NOMO-1 (cell line): ENCODE measurements at regions not wholly inside any gene's neighbourhood (a gene's known extent, or its start where the extent isn't known, plus 50 kb on each side); places are given as distances from the start of the nearest gene placed in this dataset.
"Not testable (repeated sequence)": the region's sequence is repeated elsewhere in the genome, so short reads cannot be mapped to it uniquely, and the experiment has no call there.

ENCODE experiments used
- DNase-seq, 2 experiments: peaks; one replicate each; lab custom pipeline; 2025; ENCODE audit not compliant: unreplicated experiment in 2 of 2; lab: John Stamatoyannopoulos, UW

GRCh38 chr20:55446301-55446700, 559.0 kb downstream of the CBLN4 start:
- DNase-seq = no peak

DNA sequence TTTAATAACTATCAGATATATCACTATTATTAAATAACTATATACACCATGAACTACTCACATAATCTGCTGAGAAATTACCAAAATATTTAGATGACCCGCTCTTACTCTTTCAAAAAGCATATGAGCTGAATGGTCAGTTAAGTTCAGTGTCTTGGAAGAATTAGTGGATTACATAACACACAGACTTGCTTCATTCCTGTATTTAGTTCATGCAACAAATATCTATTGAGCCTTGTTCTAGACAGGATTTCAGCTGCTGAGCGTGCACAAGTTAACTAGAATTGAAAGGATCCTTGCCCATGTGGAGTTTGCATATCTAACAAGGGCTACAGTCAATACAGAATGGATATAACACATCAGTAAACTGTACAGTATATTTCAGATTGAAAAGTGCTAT, 566.2 kb downstream of the CBLN4 start:
- DNase-seq = no peak

DNA sequence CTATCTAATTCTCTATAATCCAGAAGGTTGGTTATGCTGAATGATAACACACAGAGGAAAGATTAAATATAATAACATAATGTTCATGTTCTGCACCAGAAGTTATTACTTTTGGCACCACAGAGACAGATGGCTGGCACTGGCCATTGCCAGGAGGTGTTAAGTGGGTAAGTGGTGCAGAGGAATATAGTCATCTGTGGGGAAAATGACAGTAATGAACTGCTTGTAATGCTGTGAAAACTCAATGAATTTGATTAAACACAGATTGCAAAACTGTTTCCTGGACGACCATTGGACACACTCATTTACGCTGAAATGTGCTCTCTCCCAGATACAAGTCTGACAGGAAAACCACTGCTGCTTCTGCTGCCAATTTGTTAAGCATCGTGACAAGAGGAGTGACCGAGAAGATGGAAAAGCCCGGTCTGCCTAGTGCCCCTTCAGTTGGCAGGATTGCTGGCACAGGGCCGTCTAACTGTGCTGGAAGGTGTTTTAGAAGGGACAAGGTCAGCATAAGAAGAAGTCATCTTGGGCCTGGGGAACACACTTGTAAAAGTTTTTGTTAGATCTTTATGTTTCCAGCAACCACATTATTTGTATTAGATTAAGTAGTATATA, 567.4 kb downstream of the CBLN4 start:
- DNase-seq = no peak

GRCh38 chr20:55424968-55425367, 580.4 kb downstream of the CBLN4 start:
- DNase-seq = no peak

DNA sequence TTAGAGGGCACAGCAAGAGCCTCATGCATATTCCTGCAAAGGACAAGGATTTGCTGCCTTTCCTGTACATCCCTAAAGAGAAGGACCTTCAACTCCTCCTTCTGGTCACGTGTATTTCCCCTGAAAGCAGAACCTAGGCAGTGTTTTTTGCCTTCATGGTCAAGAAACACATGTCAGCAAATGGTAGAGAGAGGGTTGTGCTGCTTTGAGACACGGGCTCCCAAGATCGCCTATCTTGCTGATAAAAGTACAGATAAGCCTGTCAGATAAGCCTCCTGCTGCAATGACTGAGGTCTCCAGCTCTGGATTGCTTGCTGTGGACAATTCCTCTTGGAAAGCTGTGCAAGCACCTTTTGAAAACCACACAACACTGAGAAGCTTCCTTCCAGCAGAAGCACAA, 580.8 kb downstream of the CBLN4 start:
- no peak for DNase-seq

DNA sequence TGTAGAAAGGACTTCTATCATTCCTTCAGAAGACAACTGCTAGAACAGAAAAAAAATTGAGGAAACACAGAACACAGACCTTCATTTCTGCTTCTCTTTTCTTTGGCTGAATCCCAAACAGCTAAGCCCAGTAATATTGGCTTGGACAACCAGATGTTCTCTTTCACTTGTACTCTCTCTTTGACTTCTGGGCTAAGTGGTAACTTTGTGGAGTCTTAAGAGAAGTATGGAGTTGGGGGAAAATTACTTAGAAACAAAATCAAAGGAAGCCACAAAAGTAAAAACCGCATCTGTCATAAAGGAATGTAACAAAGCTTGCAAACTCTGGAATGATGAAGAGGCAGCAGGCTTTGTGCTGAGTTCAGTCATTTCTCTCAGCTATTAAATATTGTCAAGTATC, 587.5 kb downstream of the CBLN4 start:
- DNase-seq = no peak

GRCh38 chr20:55415567-55416142, 589.7 kb downstream of the CBLN4 start:
- no peak for DNase-seq

- DNase-seq = not testable (repeated sequence)
Observed at GRCh38 chr20:55412508-55412907, 592.8 kb downstream of the CBLN4 start.

GRCh38 chr20:55406891-55407290, 598.4 kb downstream of the CBLN4 start:
- DNase-seq = no peak

DNA sequence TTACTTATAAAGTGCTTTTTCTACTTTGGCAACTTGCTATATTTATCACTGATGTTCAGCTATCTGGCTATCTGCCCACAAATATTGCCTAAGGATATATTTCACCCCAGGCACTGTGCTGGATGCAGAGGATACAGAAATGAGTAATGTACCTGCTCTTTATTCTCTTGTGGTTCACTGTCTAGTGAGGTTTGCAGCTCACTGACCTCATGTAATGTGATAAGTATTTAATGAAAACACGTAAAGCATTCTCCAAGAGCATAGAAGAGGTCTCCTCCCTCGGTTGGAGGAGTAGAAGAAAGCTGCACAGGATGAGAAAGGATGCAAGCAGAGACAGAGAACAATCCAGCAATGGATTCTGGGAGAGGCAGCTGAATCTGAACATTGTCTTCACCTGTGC, 610.7 kb downstream of the CBLN4 start:
- no peak for DNase-seq

DNA sequence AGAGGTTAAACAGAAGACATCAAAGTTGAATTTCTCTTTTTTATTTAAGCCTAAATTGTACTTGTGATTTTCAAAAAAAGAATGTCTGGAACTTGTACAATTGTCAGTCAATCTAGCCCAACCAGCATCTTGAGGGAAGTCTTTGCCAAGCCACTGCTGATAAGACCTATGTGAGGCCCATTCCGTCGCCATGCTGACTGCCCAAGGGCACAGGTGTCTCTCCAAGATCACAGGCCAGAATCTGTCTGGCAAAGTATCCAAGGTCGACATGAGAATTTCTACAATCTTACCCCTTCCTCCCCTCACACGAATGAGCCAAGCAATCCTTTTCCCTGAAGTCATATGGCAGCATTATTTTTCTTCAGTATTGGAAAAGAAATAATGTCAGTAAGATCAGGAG, 614.5 kb downstream of the CBLN4 start:
- DNase-seq = no peak

DNA sequence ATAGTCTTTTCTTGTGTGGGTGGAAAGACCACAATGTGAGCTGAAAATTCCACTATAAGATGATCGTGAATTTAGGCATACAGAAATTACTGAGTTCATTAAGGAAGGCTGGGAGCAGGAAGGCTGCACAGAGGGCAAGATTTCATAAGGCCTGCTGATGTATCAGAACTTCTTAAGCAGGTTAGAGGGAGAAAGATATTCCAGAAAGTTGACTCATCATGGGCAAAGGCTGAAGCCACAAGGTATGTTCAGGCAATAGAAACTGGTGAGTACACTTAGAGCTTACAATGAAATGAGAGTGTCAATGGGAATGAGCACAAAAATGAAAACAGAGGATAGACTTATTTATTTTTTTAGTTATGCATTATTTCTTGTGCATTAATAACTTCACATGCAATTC, 618.6 kb downstream of the CBLN4 start:
- DNase-seq = no peak

DNA sequence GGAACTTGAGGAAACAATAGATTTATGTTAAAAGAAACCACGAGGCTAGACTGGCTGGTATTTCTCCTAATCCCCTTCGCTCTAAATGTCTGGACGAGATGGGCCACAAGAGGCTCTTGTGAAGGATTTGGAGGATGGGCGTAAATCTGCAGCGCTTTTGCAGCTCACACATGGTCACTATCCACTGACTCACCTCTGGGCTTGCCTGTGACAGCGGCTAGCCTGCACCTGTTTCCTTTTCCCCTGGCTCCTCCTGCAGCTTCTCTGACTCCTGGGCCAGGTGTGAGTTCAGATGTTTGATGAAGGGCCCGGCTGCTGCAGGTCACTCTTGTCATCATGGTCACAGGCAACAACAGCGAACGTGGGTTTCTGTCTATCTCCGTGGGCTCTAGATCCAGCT, 629.4 kb downstream of the CBLN4 start:
- DNase-seq = no peak

DNA sequence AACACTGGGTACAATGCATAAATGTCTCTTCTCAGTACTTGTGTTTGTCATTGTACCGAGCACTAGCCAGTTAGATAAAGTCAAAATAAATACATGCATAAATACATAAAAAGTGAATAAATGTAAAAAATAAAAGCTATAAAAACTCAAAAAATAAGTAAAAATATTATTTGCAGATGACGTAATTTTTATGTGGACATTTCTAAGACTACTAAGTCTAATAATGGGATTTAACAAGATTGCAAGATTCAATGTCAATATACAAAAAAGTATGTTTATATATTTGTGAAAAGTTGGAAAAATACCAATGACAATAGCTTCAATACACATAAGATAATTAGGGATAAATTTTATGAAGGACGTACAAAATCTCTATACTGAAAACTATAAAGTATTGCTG, 639.6 kb downstream of the CBLN4 start:
- no peak for DNase-seq

GRCh38 chr20:55360895-55361294, 644.4 kb downstream of the CBLN4 start:
- no peak for DNase-seq

GRCh38 chr20:55354720-55355119, 650.6 kb downstream of the CBLN4 start:
- no peak for DNase-seq

DNA sequence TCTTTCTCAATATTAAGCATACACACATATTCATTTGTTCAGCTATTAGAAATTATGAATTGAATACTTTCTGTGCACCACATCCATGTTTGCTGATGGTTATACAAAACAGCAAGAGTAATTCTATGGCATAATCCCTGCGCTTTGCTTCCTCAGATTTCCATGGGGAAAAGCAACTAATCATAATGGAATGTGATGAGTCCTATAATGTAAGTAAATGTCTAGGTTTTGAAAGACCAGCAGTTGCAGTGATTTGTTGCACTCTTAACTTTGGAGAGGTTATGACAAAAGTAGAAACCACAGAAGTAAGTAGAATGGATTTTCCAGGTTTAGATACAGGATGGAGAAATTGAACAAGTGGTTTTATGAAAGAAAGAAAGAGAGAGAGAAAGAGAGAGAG, 652.1 kb downstream of the CBLN4 start:
- no peak for DNase-seq

DNA sequence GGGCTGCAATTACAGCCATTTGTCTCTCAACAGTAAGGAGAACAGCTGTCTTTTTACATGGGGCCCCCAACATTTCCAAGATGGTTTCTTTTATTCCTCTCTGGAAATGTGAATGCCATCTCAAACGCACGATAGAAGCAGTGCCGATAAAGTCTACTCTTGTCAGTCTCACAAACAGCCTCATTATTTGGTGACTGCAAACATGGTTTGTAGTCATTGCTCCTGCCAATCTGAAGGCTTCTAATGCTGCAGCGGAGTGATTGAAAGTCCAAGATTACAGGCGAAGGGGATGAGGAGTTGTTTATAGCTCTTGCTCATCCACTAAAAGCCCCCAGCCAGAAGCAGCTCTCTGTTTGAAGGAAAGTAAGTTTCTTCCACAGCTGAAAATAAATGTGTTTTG, 657.1 kb downstream of the CBLN4 start:
- no peak for DNase-seq

DNA sequence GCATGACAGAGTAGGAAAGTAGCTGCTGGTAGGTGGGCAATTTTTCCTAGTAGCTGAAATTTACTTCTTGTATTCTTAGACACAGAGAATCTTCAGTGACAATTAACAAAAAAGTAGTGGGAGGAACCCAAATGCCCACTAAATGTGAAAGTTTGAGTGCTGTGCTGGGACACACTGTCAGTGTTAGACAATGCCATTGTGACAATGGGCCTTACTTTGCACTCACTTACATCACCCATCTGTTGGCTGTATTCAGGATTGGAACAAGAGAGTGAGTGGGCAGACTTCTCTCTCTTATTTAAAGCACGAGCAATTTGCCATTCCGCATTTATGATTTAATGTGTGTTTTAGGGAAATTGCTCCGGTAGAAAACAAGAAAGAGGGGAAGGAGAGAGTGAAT, 662.5 kb downstream of the CBLN4 start:
- DNase-seq = no peak

- DNase-seq = no peak
Observed at GRCh38 chr20:55333798-55334197, 671.5 kb downstream of the CBLN4 start.

DNA sequence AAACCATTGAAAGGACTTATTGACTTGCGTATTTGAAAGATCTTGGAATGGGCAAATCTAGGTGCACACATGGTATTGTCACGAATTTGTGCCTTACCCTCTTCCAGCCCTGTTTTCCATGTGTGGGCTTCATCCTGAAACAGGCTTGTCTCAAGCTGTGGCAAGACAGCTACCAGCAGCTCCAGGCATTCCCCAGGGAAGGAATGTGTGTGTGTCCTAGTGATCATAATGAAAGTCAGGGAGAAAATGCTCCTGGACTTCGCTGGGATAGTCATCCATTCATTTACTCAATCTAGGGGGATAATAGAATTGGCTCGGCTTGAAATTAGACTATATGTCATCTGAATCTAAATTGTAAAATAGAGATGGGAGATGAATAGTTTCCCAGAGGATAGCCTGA, 676.2 kb downstream of the CBLN4 start:
- no peak for DNase-seq

DNA sequence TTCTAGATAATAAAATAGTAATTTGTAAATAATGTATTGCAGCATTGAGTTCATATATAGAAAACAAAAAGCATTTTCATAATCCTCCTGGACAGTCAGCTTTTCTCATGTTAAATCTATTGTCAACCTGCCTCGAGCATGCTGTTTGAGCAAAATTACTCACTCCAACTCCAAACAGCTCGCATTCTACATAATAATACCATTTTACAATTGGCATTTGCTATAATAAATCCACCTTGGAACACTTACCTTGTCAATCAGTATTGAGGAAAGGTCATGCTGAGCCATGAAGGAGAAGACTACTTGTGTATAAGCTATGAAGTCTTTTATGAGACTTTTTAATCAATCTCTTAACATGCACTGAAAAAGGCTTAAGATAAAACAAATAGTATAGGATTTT, 682.6 kb downstream of the CBLN4 start:
- no peak for DNase-seq

GRCh38 chr20:55316753-55317152, 688.6 kb downstream of the CBLN4 start:
- no peak for DNase-seq
